ENCODE measurements at regions not wholly inside any gene's neighbourhood (a gene's known extent, or its start where the extent isn't known, plus 50 kb on each side); places are given as distances from the start of the nearest gene placed in this dataset.
"Not testable (repeated sequence)": the region's sequence is repeated elsewhere in the genome, so short reads cannot be mapped to it uniquely, and the experiment has no call there.

DNA sequence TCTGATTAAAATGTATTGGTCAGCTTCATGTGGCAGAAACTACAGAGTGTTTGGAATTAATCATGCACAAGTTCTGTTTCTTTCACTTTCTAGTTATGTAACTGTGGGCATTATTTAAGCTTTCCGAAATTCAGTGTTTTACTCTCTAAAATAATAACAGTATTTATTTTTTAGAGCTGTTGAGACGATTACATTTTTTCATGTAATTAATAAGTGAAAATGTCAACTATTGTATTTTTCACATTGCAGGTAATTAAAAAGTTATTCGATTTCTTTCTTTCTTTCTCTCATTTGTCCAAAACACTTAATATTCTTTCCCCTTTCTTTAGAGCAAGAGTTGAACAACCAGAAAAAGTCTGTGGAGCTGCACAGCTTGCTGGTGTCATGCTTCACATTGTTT lies 559.4 kb upstream of the PCDH20 start:
- no peak for DNase-seq

DNA sequence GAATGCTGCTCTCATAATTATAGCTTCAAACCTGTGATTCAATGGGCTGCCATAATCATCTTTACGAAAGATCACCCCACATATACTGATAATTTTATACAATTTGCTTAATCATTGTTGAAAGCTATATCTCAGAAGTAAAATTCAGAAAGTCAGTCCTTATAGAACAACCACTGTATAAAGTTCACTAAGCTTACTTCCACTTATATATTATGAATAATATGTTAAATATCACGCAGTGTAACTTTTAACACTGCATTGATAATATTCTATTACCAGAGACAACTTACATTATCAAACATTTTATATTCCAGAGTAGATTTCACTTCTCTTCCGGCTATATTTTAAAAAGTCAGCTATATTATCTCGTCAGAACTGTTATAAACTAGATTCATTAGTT lies 550.1 kb upstream of the PCDH20 start:
- DNase-seq: no peak

- DNase-seq: no peak
These were observed 545.3 kb upstream of the PCDH20 start for GRCh38 chr13:61960981-61961380.

DNA sequence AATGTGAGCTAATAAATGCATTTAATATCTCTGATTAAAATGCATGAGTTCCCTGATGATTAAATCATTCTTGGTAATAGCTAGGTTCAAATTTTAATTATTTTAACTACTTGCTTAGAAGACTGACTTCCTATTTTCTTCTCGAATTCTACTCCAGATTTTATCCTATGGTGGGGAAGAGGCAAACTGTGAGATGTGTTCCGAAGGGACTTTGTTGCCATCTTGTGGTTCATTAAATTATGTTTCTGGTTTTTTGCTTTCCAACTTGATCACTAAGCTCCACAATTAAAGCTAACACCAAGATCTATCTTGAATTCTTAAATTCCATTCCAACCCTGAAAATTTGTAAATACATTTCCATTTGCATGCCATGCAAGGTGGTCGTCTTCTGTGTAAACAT lies 538.4 kb upstream of the PCDH20 start:
- DNase-seq: peak; percentile 51

DNA sequence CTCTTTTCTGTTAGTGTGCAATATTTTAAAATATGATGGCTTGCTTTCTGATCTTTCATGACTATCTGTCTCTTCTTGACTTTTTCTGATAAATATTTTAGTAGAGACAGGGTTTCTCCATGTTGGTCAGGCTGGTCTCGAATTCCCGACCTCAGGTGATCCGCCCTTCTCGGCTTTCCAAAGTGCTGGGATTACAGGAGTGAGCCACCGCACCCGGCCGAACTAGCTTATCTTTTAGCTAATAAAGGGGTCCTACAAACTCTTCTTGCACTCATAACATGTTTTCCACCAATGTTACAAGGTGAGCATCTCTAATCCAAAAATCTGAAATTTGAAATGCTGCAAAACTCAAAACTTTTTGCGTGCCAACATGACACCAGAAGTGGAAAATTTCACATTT lies 535.2 kb upstream of the PCDH20 start:
- no peak for DNase-seq

GRCh38 chr13:61944329-61944929 lies 528.8 kb upstream of the PCDH20 start:
- no peak for DNase-seq

DNA sequence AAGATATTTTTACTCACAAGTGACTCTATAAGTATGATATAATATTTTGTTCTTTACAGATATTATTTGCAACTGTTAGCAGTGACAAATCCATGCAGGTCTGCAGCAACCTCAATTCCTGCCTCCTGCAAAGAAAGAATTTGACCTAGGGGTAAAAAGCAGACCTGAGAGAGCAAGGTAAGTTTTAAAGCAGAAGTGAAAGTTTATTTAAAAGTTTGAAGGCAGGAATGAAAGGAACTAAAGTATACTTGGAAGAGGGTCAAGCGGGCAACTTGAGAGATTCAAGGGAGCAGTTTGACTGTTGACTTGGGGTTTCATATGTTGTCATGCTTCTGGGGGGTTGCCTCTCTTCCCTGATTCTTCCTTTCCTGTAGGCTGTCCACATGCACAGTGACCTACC lies 520.1 kb upstream of the PCDH20 start:
- DNase-seq: no peak

- no peak for DNase-seq
These were observed 512.0 kb upstream of the PCDH20 start for GRCh38 chr13:61927648-61928047.

DNA sequence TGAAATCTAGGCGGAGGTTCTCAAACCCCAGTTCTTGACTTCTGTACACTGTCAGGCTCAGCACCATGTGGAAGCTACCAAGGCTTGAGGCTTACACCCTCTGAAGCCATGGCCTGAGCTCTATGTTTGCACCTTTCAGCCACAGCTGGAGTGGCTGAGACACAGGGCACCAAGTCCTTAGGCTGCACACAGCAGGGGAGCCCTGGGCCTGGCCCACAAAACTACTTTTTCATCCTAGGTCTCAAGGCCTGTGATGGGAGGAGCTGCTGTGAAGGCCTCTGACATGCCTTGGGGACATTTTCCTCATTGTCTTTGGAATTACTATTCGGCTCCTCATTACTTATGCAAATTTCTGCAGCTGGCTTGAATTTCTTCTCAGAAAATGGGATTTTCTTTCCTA lies 503.2 kb upstream of the PCDH20 start:
- DNase-seq: no peak

- no peak for DNase-seq
These were observed 500.8 kb upstream of the PCDH20 start for GRCh38 chr13:61916483-61916882.

- DNase-seq: no peak
These were observed 497.5 kb upstream of the PCDH20 start for GRCh38 chr13:61913183-61913582.

DNA sequence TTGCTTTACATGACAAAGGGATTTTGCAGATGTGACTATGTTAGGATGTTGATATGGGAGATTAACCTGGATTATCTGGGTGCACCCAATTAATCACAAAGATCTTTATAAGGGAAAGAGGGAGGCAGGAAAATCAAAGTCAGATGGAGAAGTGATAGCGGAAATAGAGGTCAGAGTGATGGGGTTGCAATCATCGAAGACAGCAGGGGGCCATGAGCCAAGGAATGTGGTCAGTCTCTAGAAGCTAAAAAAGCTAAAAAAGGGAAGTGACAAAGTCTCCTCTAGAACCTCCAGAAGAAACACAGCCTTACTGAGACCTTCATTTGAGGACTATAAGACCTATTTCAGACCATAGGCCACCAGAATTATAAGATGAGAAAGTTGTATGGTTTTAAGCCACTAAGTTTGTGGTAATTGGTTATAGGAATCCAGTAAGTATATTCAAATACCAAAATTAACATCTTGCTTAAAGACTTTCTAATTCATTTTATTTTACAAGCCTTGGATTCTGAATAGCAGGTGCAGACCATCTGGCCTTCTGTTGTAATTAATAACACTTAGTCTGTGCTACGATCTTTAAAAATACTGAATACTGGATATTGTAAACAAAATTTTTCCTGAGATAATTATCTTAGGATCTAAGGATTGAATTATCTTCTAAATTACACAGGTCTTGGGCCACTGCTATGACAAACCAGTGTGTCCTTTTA lies 493.4 kb upstream of the PCDH20 start:
- no peak for DNase-seq

DNA sequence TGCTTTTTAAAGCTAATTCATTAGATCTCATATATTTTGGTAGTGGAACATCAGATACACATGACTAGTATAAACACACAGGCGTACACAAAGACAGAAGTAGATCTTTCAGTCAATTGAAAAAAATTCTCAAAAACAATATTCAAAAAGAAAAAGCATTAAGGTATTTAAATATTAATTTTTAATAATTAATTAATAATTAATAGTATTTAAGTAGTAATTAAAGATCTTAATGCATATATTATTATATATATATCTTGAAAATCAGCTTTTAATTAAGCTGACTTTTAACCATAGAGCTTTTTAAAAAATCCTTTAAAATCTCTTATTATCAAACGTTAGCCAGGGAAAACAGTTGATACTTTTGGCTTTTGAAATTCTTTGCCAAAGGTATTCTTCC lies 489.4 kb upstream of the PCDH20 start:
- no peak for DNase-seq

GRCh38 chr13:61901946-61902541 lies 486.4 kb upstream of the PCDH20 start:
- DNase-seq: no peak

GRCh38 chr13:61900033-61900432 lies 484.4 kb upstream of the PCDH20 start:
- no peak for DNase-seq

- no peak for DNase-seq
These were observed 482.6 kb upstream of the PCDH20 start for GRCh38 chr13:61898207-61898606.

DNA sequence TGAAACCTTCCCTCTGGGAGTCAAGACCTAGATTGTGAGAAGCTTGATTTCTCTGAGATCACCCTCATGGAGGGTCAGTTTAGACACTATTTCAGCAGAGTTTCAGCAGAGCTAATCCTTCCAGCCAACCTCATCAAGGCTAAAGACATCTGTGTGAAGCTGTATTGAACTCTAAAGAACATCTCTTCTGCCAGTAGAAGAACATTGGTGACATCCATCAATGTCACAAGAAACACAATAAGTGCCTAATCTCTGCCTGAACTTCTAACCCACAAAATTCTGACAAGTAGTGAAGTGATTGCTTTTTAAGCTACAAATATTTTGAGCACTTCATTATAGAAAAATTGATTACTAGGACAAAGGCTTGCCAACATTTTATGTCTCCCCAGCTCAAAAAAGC lies 475.8 kb upstream of the PCDH20 start:
- DNase-seq: no peak

GRCh38 chr13:61884830-61885229 lies 469.2 kb upstream of the PCDH20 start:
- DNase-seq: no peak

DNA sequence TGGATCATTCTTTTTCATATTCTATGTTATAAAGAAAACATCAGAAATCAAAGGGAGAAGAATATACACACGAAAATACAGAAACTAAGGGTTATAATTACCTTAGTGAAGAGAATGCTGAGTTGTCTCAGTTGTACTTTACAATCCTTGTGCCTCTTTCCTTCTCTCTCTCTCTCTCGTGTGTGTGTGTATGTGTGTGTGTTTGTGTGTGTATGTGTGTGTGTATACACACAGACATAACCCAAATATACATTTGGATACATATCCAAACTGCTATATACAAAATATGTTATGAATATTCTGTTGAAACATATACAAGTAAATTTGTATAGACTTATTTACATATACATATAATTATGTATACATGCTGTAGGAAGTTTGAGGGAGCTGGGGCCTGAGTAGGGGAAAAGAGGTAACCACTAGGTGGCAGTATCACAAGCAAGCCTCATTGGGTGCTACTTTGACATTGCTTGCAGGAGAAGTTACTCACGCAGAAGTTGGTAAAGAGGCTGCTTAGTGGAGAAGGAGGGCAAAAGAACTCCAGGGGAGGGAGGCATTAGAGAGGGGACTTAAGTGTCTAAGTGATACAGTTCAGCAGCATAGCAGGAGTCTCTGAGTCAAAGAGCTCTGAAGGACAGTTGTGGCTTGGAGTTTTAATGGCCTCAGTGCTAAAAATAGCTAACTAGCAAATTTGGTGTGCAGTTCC lies 465.1 kb upstream of the PCDH20 start:
- DNase-seq: no peak

- not testable (repeated sequence) for DNase-seq
These were observed 462.9 kb upstream of the PCDH20 start for GRCh38 chr13:61878565-61878964.

DNA sequence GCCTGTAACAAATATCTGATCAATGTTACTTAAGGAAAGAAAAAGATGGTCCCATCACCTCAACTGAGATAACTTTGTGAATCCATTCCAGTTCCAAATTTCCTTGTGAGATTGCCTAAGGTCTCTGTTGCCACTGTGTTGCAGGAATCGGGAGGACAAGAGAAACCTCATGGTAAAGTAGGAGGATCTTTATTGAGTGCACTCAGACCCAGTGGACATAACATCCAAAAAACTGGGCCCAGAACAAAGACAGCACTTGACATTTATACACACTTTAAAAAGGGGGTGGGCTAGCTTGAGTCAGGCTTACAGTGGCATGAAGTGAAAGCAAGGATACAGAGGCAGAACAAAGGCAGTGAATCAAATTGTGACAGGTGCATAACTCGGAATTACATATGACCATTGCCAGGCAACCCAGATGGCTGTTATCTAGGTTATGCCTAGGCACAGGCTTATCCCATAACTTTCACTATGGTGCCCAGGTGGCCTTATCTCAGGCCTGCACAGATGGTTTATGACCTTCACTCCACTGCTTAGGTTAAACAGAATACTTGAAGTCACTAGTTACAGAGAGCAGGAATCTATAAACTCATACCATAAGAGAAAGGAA lies 459.4 kb upstream of the PCDH20 start:
- no peak for DNase-seq

- no peak for DNase-seq
These were observed 458.1 kb upstream of the PCDH20 start for GRCh38 chr13:61873717-61874116.

DNA sequence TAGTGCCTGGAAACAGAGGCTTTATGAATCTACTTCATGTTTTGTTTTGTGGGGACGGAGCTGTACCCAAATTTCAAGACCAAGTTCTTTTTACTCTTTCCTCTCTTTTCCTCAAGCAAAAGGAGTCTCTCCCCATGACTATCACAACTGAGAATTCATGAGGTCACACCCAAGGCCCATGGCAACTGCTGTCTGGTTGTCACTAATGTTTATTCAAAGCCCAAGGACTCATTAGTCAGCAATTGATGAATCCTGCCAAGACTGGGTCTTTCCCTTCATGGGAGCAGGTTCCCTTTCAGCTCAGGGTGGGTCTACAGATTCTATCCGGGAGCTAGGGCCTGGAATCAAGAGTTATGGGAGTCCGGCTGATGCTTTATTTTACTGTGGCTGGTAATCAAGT lies 441.5 kb upstream of the PCDH20 start:
- DNase-seq: no peak
